ENCODE measurements at regions not wholly inside any gene's neighbourhood (a gene's known extent, or its start where the extent isn't known, plus 50 kb on each side); places are given as distances from the start of the nearest gene placed in this dataset.

DNA sequence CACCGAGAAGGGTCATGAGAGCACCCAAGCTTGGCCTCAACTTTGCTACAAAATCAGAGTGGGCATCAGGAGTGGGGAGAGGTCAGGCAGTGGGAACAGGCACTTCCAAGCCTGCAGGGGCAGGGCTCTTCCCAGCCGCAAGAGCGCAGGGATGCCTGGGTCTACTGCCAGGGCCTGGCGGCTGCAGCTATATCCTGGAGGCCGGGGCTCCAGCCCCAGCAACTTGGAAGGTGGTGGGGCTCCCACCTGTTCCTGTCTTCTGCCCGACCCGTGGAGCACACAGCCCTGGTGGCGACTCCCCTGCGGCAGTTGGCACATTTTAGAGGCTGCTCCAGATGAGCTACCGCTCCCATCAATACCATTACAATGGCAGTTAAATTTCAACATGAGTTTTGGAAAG is 607.0 kb downstream of the TRAM1L1 start:
- no peak for DNase-seq
- Histone ChIP-seq H3K36me3 (no peaks in the 10 kb centered on the region), H3K9me3 (peaks cover 0 to 15% (median 4%) of the 10 kb centered on the region in 4 donors), H3K27ac (no peak overlapping the region), H3K4me1 (no peaks in the 10 kb centered on the region), H3K27me3 (no peaks in the 10 kb centered on the region), H3K4me3 (no peak overlapping the region)
- 89 to 97% (median 93%) methylated on average over 8 to 10 of the region's 10 CpGs for WGBS, 5 donors
- TF ChIP-seq, protein P1, sequence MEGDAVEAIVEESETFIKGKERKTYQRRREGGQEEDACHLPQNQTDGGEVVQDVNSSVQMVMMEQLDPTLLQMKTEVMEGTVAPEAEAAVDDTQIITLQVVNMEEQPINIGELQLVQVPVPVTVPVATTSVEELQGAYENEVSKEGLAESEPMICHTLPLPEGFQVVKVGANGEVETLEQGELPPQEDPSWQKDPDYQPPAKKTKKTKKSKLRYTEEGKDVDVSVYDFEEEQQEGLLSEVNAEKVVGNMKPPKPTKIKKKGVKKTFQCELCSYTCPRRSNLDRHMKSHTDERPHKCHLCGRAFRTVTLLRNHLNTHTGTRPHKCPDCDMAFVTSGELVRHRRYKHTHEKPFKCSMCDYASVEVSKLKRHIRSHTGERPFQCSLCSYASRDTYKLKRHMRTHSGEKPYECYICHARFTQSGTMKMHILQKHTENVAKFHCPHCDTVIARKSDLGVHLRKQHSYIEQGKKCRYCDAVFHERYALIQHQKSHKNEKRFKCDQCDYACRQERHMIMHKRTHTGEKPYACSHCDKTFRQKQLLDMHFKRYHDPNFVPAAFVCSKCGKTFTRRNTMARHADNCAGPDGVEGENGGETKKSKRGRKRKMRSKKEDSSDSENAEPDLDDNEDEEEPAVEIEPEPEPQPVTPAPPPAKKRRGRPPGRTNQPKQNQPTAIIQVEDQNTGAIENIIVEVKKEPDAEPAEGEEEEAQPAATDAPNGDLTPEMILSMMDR (IDR thresholded peaks at IDR 0.05), result no peak
- no peak for TF ChIP-seq EP300 (IDR thresholded peaks at IDR 0.05)
- TF ChIP-seq POLR2AphosphoS5 (IDR thresholded peaks at IDR 0.05), result no peak
- no peak for TF ChIP-seq POLR2A (IDR thresholded peaks at IDR 0.05)
- intact Hi-C loops (cut with DNase I; ENCODE audit: low total_unique reads), result no loop called here

DNA sequence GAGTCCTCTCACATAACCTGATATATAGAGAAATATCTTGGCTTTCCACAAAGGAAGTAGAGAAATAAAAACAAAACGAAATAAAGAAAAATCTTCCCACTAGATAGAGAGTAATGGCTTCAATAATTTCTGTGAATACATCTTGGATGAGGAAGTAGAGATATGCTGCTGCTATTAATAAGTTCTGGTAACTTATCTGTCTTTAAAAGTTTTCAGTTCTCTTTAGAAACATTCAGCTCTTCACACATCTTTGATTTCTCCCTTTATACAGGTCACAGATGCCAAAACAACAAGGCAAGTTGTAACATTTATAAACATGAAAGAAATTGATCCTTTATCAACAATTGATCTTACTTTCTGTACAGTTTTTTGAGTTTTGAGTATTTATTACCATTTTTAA is 615.8 kb downstream of the TRAM1L1 start:
- 26 to 54% (median 44%) methylated on average over 1 of the region's 1 CpG for WGBS, 5 donors
- TF ChIP-seq POLR2AphosphoS5 (IDR thresholded peaks at IDR 0.05) (no peak), EP300 (IDR thresholded peaks at IDR 0.05) (no peak), POLR2A (IDR thresholded peaks at IDR 0.05) (no peak)
- TF ChIP-seq, protein P1 (IDR thresholded peaks at IDR 0.05), result no peak
- Histone ChIP-seq H3K9me3 (no peaks in the 10 kb centered on the region), H3K4me1 (no peaks in the 10 kb centered on the region), H3K27ac (no peak overlapping the region), H3K27me3 (no peaks in the 10 kb centered on the region), H3K36me3 (no peaks in the 10 kb centered on the region), H3K4me3 (no peak overlapping the region)
- no peak for DNase-seq
- intact Hi-C loops (cut with DNase I; ENCODE audit: low total_unique reads), result no loop called here

DNA sequence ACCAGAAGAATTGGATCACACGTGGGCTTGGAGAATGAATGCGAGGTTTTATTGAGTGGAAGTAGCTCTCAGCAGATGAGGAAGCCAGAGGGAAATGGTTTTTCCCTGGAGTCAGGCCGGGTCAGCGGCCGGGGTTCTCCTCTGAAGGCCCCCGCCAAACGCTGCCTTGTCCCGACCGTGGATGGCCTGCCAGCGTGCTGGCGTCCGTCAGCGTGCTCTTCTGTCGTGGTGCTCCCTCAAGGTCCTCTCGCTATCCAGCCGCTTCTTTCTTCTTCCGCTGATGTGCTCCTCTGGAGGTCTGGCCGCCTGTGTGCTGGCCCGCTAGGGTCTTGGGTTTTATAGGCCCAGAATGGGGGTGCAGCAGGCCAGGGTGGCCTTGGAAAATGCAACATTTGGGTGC is 632.2 kb downstream of the TRAM1L1 start:
- Histone ChIP-seq H3K9me3 (peaks cover 0 to 4% (median 0%) of the 10 kb centered on the region in 4 donors), H3K36me3 (no peaks in the 10 kb centered on the region), H3K27ac (no peak overlapping the region), H3K4me1 (no peaks in the 10 kb centered on the region), H3K27me3 (no peaks in the 10 kb centered on the region), H3K4me3 (no peak overlapping the region)
- DNase-seq, result no peak
- TF ChIP-seq POLR2A (IDR thresholded peaks at IDR 0.05) (no peak), EP300 (IDR thresholded peaks at IDR 0.05) (no peak)
- TF ChIP-seq, protein P1 (IDR thresholded peaks at IDR 0.05), result no peak
- intact Hi-C loops (cut with DNase I; ENCODE audit: low total_unique reads), result no loop called here
- WGBS, 5 donors, result 90 to 95% (median 91%) methylated on average over 18 to 19 of the region's 19 CpGs

DNA sequence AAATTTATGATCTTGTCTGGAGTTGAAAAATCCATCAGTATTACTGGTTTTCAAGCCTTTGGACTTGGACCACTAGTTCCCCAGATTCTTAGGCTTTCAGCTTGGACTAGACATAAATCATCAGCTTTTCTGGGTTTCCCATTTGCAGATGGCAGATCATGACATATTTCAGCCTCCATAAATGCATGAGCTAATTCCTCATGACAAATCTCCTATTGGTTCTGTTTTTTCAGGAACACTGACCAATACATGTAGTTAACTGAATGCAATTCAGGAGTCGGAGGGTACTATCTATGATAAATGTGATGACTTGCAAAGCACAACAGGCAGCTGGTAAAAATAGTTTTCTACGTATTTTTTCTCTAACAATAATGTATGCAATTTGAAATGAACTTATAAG is 635.6 kb downstream of the TRAM1L1 start:
- no peak overlapping the region for H3K27ac ChIP-seq
- DNase-seq, result no peak
- no peaks in the 10 kb centered on the region for H3K27me3 ChIP-seq
- H3K4me1 ChIP-seq, result no peaks in the 10 kb centered on the region
- 66 to 83% (median 79%) methylated on average over 2 of the region's 2 CpGs for WGBS, 5 donors
- intact Hi-C loops (cut with DNase I; ENCODE audit: low total_unique reads), result no loop called here
- H3K9me3 ChIP-seq, result peaks cover 0 to 4% (median 0%) of the 10 kb centered on the region in 4 donors
- TF ChIP-seq, protein P1 (IDR thresholded peaks at IDR 0.05), result no peak
- TF ChIP-seq POLR2AphosphoS5 (IDR thresholded peaks at IDR 0.05), result no peak
- no peak overlapping the region for H3K4me3 ChIP-seq
- no peaks in the 10 kb centered on the region for H3K36me3 ChIP-seq

DNA sequence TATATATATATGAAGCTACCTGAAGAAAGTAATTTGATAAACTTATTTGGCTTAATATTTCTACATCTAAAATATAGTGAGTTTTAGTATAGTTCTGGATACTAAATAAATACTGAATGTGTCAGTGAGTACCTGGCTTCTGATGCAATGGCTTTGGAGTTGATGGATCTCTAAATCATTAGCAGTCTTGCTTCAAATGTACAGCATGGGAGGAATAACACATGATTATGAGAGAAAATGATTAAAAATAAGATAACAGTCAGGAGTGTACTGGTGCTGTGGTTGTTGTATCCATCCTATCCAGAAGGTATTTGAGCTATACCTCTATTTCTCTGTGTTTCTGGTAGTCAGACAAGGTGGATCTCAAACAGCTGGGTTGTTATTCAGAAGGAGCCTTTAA is 641.3 kb downstream of the TRAM1L1 start:
- no peaks in the 10 kb centered on the region for H3K4me1 ChIP-seq
- H3K36me3 ChIP-seq, result no peaks in the 10 kb centered on the region
- DNase-seq, result no peak
- H3K4me3 ChIP-seq, result no peak overlapping the region
- intact Hi-C loops (cut with DNase I; ENCODE audit: low total_unique reads), result no loop called here
- TF ChIP-seq, protein P1 (IDR thresholded peaks at IDR 0.05), result no peak
- TF ChIP-seq POLR2A (IDR thresholded peaks at IDR 0.05) (no peak), POLR2AphosphoS5 (IDR thresholded peaks at IDR 0.05) (no peak), EP300 (IDR thresholded peaks at IDR 0.05) (no peak)
- no peak overlapping the region for H3K27ac ChIP-seq
- H3K9me3 ChIP-seq, result no peaks in the 10 kb centered on the region
- H3K27me3 ChIP-seq, result no peaks in the 10 kb centered on the region
